Neural crest cell (in vitro differentiated cells): ENCODE measurements at regions not wholly inside any gene's neighbourhood (a gene's known extent, or its start where the extent isn't known, plus 50 kb on each side); places are given as distances from the start of the nearest gene placed in this dataset.

Experiments used
- DNase-seq: peaks from one replicate; pipeline ENCODE4 v3.0.0; 2021; ENCODE audit warnings: low read depth, mixed read lengths, low spot score
- H3K27ac Mint-ChIP-seq: one replicate; pipeline ENCODE4 v1.8.0; 2021; ENCODE audit warnings: mild to moderate bottlenecking, mixed read lengths; ENCODE audit not compliant: unreplicated experiment
- H3K27me3 Mint-ChIP-seq: 2 replicates; pipeline ENCODE4 v1.8.0; 2021; ENCODE audit warnings: low read depth, mild to moderate bottlenecking, mixed read lengths
- H3K36me3 Mint-ChIP-seq: 2 replicates; pipeline ENCODE4 v1.8.0; 2021; ENCODE audit warnings: low read depth, mild to moderate bottlenecking, mixed read lengths
- H3K4me1 Mint-ChIP-seq: 2 replicates; pipeline ENCODE4 v1.8.0; 2021; ENCODE audit warnings: mixed read lengths
- H3K4me3 Mint-ChIP-seq: one replicate; pipeline ENCODE4 v1.8.0; 2021; ENCODE audit warnings: mild to moderate bottlenecking, mixed read lengths
- H3K9me3 Mint-ChIP-seq: 2 replicates; pipeline ENCODE4 v1.8.0; 2021; ENCODE audit warnings: mixed read lengths
- CTCF ChIP-seq: fragments of 200-600 bp; sonication (generic); conservative IDR thresholded peaks from 2 replicates; pipeline ENCODE4 v1.5.0; 2021; ENCODE audit warnings: antibody characterized with exemption, mild to moderate bottlenecking

- Mint-ChIP-seq H3K27me3 (no peaks in the 10 kb centered on the region), H3K4me1 (peaks cover 6% of the 10 kb centered on the region), H3K36me3 (no peaks in the 10 kb centered on the region), H3K9me3 (no peaks in the 10 kb centered on the region), H3K27ac (no peak overlapping the region), H3K4me3 (no peak overlapping the region)
- no peak for TF ChIP-seq CTCF
- no peak for DNase-seq
Measured at GRCh38 chr12:116483959-116484750, 75.0 kb upstream of the MAP1LC3B2 start.

GRCh38 chr12:116484807-116485206 lies 74.4 kb upstream of the MAP1LC3B2 start:
- no peaks in the 10 kb centered on the region for H3K27me3 Mint-ChIP-seq
- TF ChIP-seq CTCF: no peak
- no peaks in the 10 kb centered on the region for H3K36me3 Mint-ChIP-seq

GRCh38 chr12:116489116-116489515 lies 70.1 kb upstream of the MAP1LC3B2 start:
- Mint-ChIP-seq H3K36me3 (no peaks in the 10 kb centered on the region), H3K4me1 (no peaks in the 10 kb centered on the region), H3K4me3 (no peak overlapping the region), H3K9me3 (no peaks in the 10 kb centered on the region), H3K27me3 (no peaks in the 10 kb centered on the region), H3K27ac (no peak overlapping the region)
- TF ChIP-seq CTCF: no peak
- DNase-seq: no peak

More at GRCh38 chr12:116484807-116485206, 74.4 kb upstream of the MAP1LC3B2 start:
- no peak for DNase-seq
- Mint-ChIP-seq H3K4me3 (no peak overlapping the region), H3K27ac (no peak overlapping the region), H3K4me1 (peaks cover 3% of the 10 kb centered on the region), H3K9me3 (no peaks in the 10 kb centered on the region)

DNA sequence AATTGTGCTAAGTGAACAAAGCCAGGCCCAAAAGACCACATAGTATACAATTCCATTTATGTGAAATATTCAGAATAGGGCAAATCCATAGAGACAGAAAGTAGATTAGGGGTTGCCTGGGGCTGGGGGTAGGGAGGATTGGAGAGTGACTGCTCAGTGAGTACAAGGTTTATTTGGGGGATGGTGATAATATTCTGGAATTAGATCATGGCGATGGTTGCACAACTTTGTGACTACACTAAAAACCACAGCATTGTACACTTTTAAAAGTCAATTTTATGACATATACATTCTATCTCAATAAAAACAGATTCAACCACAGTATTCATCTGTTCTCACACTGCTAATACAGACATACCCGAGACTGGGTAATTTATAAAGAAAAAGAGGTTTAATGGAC lies 68.7 kb upstream of the MAP1LC3B2 start:
- Mint-ChIP-seq H3K4me3 (no peak overlapping the region), H3K4me1 (no peaks in the 10 kb centered on the region), H3K9me3 (no peaks in the 10 kb centered on the region), H3K27ac (peak overlapping the region; percentile 7), H3K36me3 (no peaks in the 10 kb centered on the region), H3K27me3 (no peaks in the 10 kb centered on the region)
- no peak for DNase-seq
- no peak for TF ChIP-seq CTCF

DNA sequence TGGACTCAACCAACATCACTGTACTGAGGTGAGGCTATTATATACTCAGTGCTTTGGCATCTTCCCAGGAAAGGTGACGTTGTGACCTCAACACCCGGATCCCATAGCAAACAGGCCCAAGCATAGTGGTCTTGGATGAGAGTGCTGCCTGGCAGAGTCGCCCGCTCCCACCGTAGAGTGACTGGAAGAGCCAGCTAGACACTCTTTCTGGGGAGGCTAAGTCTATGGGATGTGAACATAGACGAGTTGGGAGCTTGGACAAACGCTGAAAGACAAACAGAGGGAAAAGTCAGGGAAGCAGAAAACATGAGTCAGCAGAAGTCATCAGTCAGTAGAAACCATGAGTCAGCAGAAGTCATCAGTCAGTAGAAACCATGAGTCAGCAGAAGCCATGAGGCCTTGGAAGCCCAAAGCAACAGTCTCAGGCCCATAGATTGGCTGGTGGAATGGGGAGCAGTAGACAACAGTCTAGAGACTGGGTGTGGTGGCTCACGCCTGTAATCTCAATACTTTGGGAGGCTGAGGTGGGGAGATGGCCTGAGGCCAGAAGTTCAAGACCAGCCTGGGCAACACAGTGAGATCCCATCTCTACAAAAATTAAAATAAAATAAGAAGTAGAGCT lies 66.4 kb upstream of the MAP1LC3B2 start:
- Mint-ChIP-seq H3K4me1 (no peaks in the 10 kb centered on the region), H3K4me3 (no peak overlapping the region), H3K9me3 (no peaks in the 10 kb centered on the region), H3K27me3 (no peaks in the 10 kb centered on the region), H3K36me3 (no peaks in the 10 kb centered on the region), H3K27ac (no peak overlapping the region)
- no peak for TF ChIP-seq CTCF
- no peak for DNase-seq
